DMS53 (cell line): ENCODE measurements at regions not wholly inside any gene's neighbourhood (a gene's known extent, or its start where the extent isn't known, plus 50 kb on each side); places are given as distances from the start of the nearest gene placed in this dataset.

Experiments used
- DNase-seq: peaks from one replicate; lab custom pipeline; 2025; lab: John Stamatoyannopoulos, UW

DNA sequence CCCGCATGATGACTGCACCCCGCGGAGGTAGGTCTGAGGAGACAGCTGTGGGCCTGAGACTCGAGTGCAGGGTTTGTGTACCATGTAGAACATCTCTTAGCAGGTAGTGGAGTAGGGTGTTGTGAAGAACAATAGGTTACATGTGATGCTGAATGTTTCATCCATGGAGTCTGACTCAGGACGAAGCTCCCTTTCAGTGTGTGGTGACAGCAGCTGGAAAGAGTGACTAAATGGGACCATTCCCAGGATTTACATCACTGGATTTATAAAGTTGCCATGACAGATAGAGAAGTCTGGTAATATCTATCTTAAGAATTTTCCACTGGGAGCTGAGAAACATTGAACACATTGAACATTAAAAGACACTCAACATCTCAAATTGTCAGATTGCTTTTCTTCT lies 259.6 kb upstream of the RGS6 start:
- no peak for DNase-seq

DNA sequence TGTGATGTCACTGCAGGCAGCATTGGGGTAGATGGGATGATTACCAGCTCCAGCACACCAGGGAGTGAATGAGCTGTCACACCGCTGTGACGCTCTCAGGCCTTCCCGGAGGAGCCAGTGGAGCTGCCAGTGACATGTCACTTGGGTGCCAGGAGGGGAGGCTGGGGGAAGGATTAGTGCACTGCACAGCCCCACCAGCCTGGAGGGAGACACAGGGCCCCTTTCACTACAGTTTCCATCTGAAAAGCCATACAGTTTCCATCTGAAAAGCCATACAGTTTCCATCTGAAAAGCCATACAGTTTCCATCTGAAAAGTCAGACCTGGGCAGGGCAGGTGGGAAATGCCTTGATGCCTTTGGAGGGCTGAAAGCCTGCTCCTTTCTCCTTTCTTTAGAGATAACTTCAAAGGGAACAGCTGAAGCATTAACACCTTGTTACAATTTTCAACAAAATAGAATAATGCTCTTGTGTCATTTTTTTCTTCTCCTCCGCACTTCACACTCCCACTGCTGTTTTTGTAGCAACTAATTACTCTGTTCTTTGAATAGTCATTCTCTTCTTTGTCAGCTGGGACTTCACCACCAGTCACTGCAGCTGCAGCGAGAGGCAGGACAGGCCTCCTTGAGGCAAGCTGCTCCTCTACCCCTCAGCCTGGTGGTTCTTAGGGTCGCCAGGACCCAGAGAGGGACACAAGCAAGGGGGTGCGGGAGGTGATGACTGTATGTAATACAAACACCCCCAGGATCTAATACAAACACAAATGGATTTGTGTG lies 256.9 kb upstream of the RGS6 start:
- DNase-seq: no peak

- DNase-seq: no peak
These were observed 256.3 kb upstream of the RGS6 start for GRCh38 chr14:71675900-71676287.

GRCh38 chr14:71680736-71681387 lies 251.4 kb upstream of the RGS6 start:
- DNase-seq: no peak

GRCh38 chr14:71682337-71682736 lies 249.9 kb upstream of the RGS6 start:
- no peak for DNase-seq

GRCh38 chr14:71684323-71684722 lies 247.9 kb upstream of the RGS6 start:
- no peak for DNase-seq

DNA sequence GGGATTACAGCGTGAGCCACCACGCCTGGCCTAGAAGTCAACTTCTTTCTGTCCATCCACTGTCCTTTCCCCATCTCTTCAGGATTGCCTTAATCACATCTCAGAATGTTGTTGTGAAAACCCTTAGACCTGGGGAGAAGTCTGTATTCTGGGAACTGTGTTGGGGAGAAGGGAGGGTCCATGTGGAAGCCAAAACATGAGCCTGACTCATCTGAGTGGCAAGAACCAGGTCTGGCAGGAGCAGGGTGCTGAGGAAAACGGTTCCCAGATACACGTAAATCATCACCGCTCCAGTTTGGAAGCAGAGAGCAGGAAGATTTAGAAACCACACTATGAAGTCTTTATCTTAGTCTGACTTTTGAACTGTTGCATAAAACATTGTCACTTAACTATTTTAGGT lies 245.6 kb upstream of the RGS6 start:
- no peak for DNase-seq

DNA sequence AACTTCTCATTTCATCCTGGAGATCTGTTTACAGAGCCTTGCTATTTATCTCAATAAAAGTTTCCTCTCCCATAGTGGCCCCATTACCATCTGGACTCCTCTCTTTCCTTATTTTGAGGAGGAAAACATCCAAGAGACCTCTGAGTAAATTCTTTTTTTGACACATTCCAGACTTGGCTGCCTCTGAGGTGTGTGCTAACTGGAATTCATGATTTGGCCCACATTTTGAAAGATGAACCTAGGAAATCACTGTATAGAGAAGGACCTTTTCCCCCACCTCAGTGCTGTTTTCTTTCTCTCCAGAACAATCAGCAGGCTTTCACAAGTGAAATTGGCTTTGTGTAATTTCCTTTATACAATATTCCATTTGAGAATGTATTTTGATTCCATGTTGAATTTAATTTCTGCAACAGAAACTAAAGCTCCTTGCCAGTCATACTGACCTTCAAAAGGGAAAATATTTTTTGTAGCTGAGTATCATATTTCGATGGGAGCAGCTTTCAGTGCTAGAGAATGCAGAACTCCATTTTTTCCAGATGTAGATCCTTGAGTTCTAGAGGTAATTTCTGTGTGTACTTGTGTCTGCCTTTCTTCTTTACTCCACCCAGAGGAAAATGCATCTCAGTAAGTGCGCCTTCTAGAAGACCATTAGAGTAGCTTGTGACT lies 244.9 kb upstream of the RGS6 start:
- no peak for DNase-seq

GRCh38 chr14:71688576-71688975 lies 243.7 kb upstream of the RGS6 start:
- no peak for DNase-seq

DNA sequence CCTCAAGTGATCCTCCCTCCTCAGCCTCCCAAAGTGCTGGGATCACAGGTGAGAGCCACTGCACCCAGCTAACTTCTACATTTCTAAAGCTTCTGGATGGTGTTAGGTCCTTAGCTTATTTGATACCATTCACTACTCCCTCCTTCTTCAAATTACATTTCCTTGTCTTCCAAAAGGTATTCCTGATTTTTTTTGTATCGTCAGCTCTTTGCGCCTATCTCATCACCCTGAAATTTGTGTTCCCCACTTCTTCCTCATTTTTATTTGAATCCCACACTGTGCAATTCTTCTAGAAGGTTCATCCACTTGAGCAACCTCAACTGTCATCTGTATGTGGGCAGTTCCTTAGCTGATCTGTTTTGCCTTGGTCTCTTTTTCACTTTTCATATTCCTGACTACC lies 241.8 kb upstream of the RGS6 start:
- DNase-seq: no peak

GRCh38 chr14:71692496-71692895 lies 239.7 kb upstream of the RGS6 start:
- no peak for DNase-seq

DNA sequence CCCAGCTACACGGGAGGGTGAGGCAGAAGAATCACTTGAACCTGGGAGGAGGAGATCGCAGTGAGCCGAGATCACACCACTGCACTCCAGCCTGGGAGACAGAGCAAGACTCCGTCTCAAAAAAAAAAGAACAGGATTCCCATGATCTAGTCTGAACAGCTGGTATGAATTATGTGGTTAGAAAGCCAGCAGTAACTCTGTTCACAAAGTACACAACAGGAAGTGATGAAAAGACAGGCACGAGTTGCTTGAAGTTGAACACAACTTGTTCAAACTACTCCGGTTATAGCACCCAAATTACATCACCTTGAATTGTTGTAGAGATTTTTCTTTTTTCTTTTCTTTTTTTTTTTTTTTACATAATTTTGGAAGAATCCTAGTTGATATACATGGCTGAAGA lies 238.8 kb upstream of the RGS6 start:
- no peak for DNase-seq

GRCh38 chr14:71694591-71695530 lies 237.4 kb upstream of the RGS6 start:
- DNase-seq: no peak

- no peak for DNase-seq
These were observed 236.4 kb upstream of the RGS6 start for GRCh38 chr14:71695611-71696350.

- no peak for DNase-seq
These were observed 234.2 kb upstream of the RGS6 start for GRCh38 chr14:71698027-71698426.

GRCh38 chr14:71698673-71699072 lies 233.6 kb upstream of the RGS6 start:
- no peak for DNase-seq

DNA sequence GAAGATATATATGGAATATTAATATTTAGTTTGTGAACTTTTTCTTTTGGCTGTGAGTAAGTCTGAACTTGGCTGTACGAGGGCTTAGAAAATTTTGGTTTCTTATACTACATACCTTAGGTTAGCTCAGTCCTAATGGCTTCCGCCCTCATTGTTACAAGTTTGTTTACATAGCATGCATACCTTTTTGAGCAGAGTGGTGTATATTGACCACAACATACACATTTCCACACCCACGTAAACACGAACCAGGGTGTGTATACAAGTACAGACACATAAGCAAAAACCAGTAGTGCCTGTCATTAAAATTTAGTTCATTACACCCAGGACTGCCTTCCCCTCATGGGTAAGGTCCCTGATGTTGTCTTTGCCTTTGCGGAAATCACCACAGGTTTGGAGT lies 230.2 kb upstream of the RGS6 start:
- no peak for DNase-seq

- DNase-seq: no peak
These were observed 229.4 kb upstream of the RGS6 start for GRCh38 chr14:71702786-71703185.

- DNase-seq: no peak
These were observed 228.8 kb upstream of the RGS6 start for GRCh38 chr14:71703477-71703876.

DNA sequence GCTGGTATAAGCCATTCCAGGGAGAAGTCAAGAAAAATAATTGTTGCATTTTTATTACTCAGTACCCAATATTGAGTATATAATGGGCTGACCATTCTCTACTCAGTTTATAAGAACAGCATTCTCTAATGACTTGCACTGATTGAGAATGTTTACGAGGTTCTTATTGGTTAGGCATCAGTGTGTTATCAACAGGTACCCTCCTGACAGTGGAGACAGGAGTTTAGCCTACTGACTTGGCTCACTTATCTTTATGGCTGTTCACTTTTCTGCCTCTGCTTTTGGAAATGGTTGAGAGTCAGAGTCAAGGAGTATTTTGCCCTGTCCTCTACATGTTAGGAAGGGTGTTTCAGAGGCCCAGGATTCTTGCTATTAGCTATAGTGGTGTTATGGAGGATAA lies 228.0 kb upstream of the RGS6 start:
- DNase-seq: no peak

DNA sequence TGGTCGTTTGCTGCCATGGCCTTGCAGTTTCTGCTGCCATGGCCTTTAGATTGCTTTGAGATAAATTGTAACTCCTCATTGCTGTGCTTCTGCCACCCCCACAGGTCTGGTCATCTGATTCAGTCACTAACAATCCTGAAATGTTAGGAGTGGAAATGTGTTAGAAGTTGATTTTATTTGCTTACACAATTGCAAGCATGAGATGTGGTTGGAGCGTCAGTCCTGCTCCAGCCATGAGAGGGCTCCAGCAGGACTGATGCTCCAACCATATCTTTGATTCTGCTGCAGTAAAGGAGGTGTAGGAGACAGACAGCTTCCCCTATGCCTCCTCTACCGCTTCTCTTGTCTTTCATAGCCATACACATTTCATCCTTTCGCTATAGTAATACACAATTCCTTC lies 226.8 kb upstream of the RGS6 start:
- DNase-seq: no peak

DNA sequence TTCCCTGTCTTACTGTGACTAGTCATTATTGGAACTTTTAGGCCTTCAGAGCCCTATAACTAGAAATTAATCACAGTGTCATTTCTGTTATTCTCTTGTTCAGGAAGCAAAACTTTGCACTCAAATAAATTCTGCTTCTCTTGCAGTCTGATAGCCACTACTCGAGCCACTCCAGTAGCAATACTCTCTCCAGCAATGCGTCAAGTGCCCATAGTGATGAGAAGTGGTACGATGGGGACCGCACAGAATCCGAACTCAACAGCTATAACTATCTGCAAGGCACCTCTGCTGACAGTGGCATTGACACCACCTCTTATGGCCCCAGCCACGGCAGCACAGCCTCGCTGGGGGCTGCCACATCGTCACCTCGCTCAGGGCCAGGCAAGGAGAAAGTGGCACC lies 223.2 kb upstream of the RGS6 start:
- no peak for DNase-seq
